Activated gamma-delta T cell treated with Interleukin-2 at 50 U/mL for 16 hours (primary cell): ENCODE measurements at regions not wholly inside any gene's neighbourhood (a gene's known extent, or its start where the extent isn't known, plus 50 kb on each side); places are given as distances from the start of the nearest gene placed in this dataset.

Experiments used
- DNase-seq: peaks from one replicate; pipeline ENCODE4 v3.0.0-alpha.2; 2020

DNA sequence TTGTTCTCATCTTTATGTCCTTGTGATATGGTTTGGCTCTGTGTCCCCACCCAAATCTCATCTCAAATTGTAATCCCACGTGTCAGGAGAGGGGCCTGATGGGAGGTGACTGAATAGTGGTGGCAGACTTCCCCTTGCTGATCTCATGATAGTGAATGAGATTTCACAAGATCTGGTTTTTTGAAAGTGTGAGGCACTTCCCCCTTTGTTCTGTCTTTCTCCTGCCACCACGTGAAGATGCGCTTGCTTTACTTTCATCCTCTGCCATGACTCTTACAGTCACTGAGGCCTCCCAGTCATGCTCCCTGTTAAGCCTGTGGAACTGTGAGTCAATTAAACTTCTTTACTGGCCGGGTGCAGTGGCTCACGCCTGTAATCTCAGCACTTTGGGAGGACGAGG is 161.0 kb downstream of the HERPUD2 start:
- no peak for DNase-seq

DNA sequence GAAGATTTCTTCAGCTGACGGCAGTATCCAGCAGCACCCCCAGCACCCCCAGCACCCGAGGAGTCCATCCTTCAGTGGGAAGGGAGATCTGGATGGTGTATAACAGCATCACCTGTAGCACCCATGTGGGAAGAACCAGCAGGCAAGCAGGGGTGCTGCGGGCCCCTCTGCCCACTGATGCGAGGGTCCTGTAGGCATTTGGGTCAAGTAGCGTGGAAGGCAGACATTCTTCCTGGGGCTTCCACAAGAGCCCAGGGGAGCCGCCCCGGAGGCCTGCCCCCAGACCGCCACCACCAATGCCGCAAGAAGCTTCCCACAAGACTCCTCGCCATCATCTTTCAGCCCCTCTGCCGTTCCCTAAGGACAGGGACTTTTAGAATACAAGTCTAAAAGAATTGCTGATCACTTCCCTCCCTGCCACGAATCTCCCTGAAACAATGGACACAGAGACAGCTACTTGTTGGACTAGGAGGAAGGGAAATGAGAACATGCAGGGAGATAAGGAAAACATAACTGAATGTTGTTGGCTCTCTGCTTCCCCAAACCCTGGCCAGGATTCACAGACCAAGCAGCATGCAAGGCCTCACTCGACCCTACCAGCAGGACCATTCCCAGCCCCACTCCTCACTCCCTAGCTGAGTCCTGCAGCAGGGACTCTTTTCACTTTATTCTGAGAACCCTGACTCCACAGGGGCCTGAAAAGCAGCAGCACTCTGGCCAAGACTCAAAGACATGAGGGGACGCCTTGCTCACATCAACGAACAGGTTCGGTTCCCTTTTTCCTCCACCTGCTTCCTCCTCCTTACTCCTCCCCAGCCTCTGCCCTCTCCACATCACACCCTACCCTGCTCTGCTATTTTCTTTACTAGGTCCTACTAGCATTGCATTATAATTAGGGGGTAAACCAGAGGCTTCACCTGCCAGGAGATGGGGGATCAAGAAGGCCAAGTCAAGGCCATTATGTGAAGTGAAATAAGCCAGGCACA is 164.5 kb downstream of the HERPUD2 start:
- DNase-seq: no peak

DNA sequence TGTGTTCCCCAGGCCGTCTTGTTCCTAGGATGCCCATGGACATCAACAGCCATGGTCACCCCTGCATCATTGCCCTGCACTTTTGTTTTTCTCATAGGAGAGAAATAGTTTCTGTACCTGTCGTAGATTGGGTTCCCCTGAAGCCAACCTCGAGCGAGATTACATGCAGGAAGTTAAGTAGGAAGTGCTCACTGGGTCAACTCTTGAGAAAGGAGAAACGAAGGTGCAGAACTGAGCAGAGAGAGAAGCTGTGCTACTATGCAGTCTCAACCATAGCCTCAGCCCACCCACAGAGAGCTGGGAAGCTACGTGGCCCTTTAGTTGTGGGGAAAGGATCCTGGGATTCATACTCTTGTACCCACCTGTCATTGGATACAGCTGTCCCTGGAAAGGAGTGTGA is 165.2 kb downstream of the HERPUD2 start:
- DNase-seq: no peak

DNA sequence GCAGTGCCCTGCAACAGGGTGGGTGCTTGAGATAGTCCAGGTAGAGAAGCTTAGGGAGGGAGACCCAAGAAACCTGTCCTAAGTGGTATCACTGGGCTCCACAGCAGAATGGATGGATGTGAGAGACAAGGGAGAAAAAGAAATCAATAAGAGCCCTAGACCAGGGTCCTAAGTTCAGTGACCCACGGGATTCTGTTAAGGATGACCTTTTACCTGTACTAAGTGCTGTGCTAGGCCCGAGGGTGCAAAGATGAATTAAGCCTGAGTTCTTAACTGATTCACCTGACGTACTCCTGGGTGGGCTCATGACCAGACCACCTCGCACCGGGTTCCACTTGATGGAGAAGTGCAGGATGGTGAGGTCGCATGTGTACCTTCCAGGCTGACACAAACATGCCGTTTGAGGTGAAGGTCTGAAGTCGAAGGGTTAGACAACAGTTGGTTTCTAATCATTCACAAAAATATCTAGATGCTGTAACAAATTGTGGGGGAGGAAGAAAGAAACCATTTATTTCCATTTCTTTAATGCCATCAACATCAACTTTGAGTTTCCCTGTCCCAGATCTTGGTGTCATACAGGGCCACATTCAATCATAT is 166.5 kb downstream of the HERPUD2 start:
- no peak for DNase-seq

DNA sequence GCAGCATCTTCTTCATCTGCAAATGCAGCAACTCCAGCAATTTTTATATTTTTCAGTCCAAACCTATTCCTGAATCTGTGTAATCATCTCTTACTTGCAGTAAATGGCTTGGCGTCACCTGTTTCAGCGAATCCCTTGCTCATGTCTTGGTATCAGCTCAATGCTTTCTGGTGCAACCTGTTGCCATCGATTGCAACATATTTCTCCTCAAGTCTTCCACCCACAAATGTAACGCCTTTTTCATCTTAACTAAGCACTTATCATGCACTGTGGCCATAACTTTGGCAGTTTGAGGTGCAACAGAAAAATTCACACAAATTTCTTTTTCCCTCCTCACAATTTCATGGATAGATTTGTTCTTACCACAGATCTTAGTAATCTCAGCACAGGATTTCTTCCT is 168.3 kb downstream of the HERPUD2 start:
- DNase-seq: no peak

DNA sequence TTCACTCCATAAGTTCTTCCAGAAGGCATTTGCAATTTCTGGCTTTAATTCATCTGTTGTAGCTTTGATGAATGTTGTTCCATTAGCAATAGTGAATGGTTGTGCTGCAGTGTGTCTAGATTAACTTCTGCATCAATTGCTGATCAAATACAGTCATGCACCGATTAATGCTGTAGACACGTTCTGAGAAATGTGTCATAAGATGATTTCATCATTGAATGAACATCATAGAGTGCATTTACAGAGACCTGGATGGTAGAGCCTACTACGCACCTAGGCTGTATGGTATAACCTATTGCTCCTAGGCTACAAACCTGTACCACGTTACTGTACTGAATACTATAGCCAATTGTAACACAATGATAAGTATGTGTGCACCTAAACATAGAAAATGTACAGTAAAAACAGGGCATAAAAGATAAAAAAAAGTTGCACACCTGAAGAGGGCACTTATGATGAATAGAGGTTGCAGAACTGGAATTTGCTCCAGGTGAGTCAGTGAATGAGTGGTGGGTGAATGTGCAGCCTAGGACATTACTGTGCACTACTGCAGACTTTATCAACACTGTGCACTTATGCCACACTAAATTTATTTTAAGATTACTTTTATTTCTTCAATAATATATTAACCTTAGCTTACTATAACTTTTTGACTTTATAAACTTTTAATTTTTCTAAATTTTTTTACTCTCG is 170.7 kb downstream of the HERPUD2 start:
- DNase-seq: no peak

DNA sequence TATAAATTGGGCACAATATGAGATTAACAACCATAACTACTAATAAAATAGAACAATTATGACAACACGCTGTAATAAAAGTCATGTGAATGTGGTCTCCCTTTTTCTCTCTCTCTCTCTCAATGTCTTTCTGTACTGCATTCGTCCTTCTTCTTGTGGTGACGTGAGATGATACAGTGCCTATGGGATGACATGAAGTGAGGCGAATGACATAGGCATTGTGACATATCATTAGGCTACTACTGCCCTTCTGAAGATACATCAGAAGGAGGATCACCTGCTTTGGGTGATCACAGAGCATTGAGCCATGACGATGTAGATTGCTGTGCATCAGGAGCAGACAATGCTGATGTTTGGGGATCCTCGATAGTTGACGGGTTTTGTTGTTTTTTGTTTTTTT is 171.6 kb downstream of the HERPUD2 start:
- no peak for DNase-seq

DNA sequence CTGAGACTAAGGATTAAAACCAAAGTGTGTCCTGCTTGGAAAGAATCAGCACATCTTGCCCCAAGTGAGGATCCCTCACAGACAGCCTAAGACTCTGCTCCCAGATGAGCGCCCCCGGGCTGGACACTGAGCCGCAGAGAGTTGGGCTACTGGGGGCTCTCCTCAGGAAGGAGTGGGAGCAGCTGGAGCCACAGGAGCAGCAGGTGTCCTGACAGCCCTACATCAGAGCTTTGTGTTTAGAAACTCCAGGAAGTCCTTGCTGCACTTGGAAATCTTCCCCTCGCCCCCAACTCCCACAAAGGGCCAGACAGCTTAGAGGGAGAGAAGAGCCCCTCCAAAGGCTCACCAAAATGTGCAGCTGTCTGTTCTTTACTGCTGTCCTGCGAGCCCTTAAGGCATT is 172.2 kb downstream of the HERPUD2 start:
- no peak for DNase-seq

DNA sequence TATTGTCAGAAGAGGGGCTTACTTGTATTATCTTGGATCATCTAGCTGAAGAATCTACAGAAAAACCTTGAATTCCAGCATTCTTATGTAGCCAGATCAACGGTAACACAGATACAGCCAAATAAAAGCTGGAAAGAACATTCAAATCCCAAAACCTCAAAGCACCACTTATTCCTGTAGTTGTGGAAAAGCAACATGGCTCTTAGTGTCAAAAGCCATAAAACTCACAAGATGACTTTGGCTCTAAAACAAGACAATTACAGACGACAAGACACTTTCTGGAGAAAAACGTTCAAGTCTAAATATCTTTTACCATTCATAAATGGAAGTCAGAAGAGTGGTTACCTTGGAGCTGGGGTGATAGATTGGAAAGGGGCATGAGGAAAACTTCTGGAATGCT is 173.0 kb downstream of the HERPUD2 start:
- DNase-seq: no peak

DNA sequence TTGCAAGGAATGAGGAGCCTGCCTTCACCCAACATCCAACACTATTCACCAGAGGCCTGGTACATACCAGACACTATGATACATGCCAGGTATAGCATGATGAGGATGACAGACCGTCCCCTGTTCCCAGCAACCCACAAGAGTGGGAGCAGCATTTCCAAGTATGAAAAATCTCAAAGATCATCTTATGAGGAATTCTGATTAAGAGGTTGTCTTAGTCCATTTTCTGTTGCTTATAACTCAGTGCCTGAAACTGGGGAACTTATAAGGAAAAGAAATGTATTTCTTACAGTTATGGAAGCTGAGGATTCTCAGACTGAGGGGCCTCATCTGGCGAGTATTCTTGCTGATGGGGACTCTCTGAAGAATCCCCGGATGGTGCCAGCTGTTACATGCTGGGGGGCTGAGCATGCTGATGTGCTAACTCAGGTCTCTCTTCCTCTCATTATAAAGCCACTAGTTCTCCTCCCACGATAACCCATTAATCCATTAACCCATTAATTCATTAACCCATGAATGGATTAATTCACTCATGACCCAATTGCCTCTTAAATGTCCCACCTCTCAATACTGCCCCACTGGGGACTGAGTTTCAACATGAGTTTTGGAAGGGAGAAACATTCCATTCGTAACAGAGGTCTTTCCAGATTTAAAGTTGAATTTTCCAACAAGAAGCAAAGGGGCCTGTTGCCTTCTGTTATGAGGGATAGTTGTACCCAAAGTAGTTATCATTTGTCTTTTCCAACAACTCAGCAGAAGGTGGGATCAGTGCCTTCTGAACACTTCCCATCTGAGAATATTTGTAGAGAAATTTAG is 173.9 kb downstream of the HERPUD2 start:
- no peak for DNase-seq

DNA sequence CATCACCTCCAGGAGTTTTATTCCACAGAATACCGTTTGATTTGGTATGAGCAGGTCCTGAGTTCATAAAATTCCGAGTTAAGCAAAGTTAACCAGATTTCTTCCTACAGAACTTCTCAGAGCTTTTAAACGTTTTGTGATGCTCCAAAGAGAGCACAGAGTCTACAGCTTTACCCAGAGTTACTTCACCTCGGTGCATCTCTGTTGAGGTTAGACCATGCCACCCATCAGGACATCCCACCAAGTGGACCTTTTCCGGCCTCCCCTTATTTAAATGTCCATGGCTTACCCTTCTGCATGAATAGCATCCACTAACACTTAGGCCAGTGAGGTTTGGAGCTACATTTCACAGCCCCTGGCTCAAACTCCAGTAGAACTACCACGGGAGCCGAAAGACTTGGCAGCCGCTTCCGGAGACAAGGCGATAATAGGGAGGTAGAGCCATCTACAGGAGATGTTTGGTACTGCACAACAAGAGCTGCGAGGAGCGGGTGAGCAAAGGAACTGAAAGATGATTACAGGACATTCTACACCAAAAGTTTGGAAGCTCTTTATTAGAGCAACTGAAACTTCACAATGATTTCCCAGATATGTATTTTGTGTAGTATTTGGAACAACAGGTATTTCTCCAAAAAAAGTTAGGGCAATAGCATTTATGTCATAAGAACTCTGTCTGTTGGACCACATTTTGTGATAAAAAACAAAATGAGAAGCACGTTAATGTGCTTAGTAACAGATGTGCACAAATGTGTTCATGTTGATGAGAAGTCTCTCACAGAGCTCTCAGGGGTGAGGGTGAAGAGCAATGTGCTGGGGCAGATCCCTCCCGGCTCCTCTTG is 174.7 kb downstream of the HERPUD2 start:
- peak; percentile 33 for DNase-seq

DNA sequence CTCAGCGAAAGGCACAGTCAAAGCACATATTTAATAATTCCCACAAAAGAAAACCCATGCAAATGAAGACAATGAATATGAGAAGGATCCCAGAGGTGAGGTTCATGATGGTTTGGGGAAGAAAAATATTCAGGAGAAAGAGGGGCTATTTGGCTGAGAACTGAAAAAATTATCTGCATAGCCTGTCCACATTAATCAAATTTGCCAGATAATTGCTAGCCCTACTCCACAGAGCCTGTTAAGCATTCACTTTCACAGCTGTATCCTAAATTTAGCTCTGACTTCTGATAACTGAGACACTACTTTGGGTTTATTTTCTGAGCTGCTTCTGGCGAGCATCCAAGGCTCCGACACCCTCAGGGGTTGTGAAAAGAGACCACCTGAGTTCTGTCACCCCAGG is 176.2 kb downstream of the HERPUD2 start:
- no peak for DNase-seq

DNA sequence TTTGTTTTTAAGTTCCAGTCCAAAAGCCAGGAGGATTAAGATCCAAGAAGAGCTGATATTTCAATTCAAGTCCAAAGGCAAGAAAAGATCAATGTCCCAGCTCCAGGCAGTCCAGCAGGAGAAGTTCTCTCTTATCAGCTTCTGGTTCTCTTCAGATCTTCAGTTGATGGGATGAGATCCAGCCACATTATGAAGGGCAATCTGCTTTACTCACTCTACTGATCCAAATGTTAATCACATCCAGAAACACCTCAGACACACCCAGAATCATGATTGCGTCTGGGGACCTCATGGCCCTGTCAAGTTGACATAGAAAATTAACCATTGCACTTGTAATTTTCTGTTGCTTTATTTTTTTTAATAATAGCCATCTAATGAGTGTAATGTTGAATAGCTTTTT is 178.4 kb downstream of the HERPUD2 start:
- DNase-seq: no peak

DNA sequence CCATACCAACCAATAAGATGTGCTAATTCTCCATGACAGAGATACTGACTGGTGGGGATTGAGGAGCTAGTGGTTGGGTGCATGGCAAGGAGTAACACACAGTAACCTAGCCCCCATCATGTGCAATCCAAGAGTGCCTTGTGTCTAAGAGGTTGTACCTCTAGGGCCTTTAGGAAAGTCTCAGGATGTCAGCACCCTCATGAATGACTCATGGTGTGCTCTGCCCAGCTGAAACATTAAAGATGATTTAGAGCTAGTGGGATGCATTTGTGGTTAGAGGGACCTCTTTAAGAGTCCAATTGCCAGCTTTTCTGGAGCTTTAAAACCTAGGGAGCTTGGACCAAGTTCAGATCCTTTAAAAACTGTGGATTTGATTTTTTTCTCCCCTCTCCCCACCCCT is 181.1 kb downstream of the HERPUD2 start:
- no peak for DNase-seq

DNA sequence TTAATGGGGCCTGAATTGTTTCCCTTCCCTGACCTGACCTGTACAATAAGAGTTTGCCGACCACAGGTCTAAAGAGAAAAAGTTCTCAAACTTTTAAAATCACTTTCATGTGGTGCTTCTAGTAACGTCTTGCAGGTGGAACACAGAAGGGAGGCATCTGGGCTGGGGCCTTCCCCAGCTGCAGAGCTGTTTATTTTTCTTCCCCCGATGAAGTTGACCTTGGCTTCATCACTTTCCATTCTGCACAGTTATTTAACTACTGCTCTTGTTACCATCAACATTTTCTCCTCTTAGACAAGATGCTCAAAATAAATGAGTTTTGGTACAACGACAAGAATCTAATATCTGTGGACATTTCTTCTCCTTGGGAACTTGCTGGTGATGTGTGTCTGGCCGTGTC is 181.7 kb downstream of the HERPUD2 start:
- no peak for DNase-seq

DNA sequence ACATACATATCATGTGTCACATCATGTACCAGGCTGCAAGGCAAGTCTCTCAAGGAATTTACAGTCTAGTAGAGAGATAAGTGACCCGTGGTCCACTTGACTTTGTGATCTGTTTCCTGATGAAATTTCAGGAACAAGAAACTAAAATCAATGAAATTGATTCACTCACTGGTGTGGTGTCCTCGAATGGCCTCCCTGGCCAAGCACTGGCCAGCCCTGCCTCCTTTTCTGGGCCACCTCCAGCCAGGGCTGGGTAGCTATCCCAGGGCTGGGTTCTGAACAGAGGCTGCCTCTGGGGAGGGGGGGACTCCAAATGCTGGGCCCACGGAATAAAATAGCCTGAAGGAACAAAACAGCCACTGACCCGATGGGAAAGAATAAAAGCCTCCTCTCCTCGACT is 182.2 kb downstream of the HERPUD2 start:
- no peak for DNase-seq

DNA sequence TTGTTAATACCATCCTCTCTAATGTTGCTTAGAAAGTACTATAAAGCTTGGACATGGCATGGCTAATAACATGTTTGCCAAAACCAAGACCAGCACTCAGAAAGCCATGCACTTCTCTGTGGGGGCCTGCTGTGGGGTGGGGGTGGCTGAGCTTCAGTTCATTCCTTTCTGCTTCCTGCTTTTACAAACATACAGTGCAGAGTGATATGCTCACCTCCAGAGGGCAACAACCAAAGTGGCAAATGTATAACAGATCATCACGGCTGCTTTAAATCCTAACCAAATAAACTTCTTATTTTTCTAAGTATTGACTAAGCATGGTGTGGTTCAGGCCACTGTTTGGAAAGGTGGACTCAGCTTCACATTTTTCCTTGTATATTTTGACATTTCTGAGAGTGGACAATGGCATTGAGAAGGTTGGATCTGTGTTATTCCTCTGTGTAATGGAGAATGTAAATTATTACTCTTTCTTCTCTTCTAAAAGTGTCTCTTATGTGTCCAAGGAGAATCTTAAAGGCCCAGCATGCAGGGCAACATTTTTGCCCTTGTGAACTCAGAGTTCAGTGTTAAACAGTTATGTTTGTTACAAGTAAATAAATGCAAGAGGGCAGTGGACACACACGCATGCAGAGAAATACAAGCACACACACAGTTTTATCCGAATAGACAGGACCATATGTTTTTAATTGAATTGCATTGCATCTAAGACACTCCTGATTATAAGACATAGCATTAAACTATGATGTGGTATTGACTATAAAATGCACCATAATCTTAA is 186.1 kb downstream of the HERPUD2 start:
- no peak for DNase-seq

DNA sequence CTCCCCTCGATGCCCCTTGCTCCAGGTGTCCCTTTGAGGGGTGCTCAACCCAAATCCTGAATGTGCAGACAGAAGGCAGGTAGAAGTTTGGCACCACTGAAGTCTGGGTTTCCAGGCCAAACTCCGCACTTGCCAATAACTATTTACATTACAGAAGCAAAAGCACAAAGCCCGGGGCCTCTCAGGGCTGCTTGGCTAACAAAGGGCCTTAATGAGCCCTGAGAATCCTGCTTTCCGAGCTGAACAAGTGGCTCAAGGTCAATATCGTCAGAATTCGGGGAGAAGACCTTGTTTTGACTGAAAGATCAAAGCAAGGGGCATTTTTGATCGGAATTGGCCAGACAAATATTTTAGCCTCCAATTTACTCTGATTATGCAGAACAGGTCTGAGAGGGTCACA is 189.9 kb downstream of the HERPUD2 start:
- no peak for DNase-seq

DNA sequence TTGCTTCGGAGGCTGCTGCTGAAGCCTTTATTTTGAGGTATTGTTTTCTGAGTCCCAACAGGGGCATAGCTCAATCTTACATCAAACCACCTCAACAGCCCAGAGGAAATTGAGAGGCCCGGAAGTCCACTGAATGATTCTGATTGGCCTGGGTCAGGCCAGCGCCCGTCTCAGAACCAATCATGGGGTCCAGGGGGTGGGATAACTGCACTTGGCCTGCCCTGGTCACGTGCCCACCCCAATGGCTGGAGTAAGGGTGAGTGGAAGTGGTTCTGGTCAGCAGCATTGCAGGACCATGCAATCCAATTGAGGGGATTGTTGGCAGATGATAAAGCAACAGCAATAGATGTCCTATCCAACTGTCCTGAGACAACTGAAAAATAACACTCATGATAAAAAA is 190.6 kb downstream of the HERPUD2 start:
- no peak for DNase-seq

DNA sequence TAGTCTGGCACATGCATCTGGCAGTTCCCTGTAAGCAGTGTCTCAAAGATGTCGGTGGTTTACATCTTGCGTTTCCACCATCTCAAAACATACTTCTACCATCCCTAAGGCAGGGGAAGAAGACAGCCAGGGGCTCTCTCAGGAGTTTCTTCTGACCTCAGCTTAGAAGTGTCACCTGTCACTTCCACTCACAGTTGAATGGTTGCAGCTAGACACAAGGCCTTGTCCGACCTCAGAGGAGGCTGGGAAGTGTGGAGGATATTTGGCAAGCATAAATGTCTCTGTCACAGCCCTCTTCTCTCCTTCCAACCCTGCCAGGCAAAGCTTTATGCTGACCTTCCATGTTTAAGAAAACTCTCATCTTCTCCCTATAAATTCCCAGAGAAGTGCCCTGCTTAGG is 193.3 kb downstream of the HERPUD2 start:
- no peak for DNase-seq

DNA sequence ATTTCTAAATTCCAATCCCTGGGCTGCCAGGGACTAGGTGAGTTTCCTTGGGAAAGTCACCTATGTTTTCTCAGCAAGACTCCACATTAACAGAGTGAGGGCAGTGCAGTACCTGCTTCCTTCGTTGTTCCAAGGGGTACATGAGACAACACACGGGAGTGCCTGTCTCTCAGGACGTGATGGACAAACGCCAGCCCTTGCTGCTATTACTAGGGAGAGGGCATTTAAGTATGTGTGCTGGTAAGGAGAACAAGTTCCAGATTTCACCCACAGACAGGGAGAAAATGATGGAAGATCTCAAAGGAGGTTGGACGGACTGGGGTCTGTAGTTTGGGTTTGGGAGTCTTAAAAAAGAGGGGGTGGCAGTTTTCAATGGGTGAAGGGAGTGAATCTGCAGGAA is 195.7 kb downstream of the HERPUD2 start:
- no peak for DNase-seq
